Fibroblast of skin of scalp (primary cell): ENCODE measurements at regions not wholly inside any gene's neighbourhood (a gene's known extent, or its start where the extent isn't known, plus 50 kb on each side); places are given as distances from the start of the nearest gene placed in this dataset.

Source experiments
- DNase-seq: peaks from one replicate; pipeline ENCODE4 v3.0.0-alpha.2; 2013

GRCh38 chr10:130776724-130777123 lies 534.8 kb downstream of the TCERG1L start:
- no peak for DNase-seq

GRCh38 chr10:130777507-130778165 lies 533.9 kb downstream of the TCERG1L start:
- no peak for DNase-seq

DNA sequence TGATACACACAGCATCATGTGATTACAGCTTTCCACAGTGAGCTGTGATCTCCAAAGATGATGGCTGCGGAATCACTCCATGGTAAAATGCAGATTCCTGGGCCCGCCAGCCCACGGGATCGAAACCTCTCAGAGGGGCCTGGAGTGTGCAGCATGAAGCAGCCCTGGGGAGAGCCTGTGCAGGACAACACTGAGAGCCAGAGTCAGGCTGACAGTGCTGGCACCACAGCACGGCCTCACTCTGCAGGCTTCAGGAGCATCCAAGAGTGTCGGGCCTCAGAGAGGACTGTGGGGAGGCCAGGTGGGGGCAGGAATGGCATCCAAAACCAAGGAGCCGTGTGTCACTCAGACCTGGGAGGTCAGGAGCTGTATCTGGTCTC lies 533.4 kb downstream of the TCERG1L start:
- DNase-seq, result no peak

DNA sequence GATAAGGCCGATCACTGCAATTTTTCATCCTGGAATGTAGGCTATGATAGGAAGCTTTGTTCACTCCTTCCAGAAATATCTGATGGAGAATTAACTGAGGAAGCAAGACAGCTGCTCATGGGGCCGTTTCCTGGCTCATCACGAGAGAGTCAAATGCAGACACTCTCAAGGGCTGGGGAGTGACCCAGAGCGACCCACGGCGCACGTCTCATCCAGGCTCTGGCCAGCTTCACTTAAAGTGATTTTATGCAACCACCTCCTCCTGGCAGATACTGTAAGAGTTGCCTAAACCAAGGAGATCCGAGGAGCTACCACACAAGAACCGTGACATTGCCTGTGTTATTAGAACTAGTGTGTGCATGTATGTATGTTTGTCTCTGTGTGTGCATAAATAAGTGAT lies 530.8 kb downstream of the TCERG1L start:
- no peak for DNase-seq

- no peak for DNase-seq
These were observed 530.3 kb downstream of the TCERG1L start for GRCh38 chr10:130781206-130781605.

DNA sequence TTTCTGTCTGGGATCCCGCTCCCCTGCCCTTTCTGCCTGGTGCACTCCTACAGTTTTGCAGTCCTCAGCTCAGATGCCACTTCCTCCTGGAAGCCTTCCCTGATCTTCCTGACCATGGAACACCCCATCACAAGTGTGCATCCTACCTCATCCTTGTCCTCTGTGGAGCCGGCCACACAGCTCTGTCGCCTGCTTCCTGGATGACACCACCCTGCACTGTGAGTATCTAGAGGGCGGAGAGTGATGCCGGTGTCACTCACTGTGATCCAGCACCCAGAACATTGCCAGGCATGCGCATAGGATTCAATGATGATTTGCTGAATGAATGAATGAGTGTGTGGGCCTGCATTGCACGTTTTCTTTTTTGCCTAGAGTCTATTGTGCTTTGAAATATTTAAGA lies 529.9 kb downstream of the TCERG1L start:
- no peak for DNase-seq

- DNase-seq, result no peak
These were observed 529.1 kb downstream of the TCERG1L start for GRCh38 chr10:130782467-130782866.

GRCh38 chr10:130784326-130784725 lies 527.2 kb downstream of the TCERG1L start:
- no peak for DNase-seq

GRCh38 chr10:130786365-130786966 lies 525.1 kb downstream of the TCERG1L start:
- no peak for DNase-seq

DNA sequence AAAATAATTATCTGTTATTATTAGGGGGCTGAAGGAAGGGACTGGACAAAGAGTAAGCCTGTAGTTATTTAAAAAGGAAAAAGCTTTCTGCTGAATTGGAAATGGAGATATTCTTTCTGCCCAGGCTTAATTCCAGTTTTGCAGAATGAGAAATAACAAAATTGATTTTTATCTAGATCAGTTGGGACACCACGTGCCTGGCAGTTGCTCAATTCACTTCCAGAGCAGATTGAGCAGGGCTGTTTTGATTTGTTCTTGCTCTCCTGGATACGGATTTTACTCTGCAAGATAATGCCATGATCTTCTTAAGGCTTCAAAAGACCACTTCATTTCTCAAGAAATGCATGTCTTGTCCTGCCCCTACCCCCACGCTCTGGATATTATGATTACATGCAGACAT lies 524.3 kb downstream of the TCERG1L start:
- DNase-seq, result no peak

- DNase-seq, result no peak
These were observed 523.7 kb downstream of the TCERG1L start for GRCh38 chr10:130787821-130788220.

- no peak for DNase-seq
These were observed 521.2 kb downstream of the TCERG1L start for GRCh38 chr10:130790339-130790738.

DNA sequence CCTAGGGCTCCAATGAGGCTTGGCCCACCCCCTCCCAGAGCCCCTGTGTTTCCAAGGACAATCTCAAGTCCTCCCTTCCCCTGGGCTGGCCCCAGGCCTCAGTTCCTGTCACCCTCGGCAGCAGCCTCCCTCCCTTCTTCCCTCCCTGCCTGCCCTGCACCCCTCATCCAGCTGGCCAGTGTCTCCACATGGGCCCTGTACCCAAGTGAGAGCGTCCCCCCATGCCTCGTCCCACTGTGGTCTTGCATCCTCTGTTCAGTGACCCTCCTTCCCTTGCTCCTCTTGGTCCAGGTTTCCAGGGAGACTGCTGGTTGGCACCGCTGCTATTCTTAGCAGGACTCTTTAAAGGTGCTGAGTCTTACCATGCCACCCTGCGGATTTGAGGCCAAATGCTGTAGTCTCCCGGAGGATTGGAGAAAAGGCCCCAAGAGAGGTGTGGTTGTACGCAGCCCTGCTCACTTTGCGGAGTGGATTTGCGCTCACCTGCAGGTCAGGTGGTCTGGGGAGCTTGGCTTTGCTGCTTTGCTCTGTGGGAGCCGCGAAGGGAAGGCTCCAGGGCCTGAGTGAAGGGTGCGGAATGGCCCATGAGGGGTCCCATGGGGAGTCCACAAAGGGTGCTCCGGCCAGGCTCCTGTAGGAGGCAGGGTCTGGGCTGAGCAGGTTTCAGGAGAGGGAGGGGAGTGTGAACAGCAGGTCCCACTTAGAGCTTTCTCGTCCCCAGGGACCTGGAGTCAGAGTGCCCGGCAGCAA lies 519.2 kb downstream of the TCERG1L start:
- no peak for DNase-seq

- no peak for DNase-seq
These were observed 515.7 kb downstream of the TCERG1L start for GRCh38 chr10:130795819-130796218.

- DNase-seq, result no peak
These were observed 512.0 kb downstream of the TCERG1L start for GRCh38 chr10:130799532-130799931.

DNA sequence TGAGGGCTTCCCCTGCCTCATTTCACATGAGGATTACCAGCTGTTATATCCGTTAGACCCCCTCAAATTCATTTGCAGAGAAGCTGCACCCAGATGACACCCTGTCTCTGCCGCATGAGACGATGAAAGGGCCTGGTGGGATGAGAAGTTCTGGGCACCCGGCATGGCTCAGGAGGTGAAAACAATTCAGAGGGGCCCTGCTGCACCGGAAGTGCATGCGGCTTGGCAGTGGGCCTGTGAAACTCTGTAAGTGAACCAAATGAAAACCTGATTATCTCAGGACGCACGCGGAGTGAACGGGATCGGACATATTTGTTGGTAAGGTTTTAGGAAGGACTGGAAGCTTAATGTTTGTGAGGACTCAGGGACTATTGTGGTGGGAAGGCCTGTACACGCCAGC lies 511.2 kb downstream of the TCERG1L start:
- no peak for DNase-seq

- DNase-seq, result no peak
These were observed 510.2 kb downstream of the TCERG1L start for GRCh38 chr10:130801276-130801675.

- DNase-seq, result no peak
These were observed 509.7 kb downstream of the TCERG1L start for GRCh38 chr10:130801784-130802183.

- DNase-seq, result no peak
These were observed 509.2 kb downstream of the TCERG1L start for GRCh38 chr10:130802301-130802700.

- no peak for DNase-seq
These were observed 507.2 kb downstream of the TCERG1L start for GRCh38 chr10:130804281-130804680.

GRCh38 chr10:130804778-130805634 lies 506.5 kb downstream of the TCERG1L start:
- DNase-seq, result no peak

- no peak for DNase-seq
These were observed 505.9 kb downstream of the TCERG1L start for GRCh38 chr10:130805635-130806030.

DNA sequence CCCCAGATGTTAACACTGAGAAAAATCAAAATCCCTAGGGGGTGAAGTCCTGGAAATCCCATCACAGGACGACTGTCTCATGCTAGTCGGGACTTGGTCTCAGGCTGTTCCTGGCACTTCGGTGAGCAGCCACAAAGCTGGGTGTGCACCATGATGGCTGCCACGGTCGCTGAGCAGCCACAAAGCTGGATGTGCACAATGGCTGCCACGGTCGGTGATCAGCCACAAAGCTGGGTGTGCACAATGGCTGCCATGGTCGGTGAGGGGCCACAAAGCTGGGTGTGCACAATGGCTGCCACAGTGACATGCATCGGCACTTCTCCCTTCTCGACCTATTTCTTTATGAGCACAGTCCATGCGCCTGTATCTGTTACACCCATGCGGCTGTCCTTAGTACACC lies 505.1 kb downstream of the TCERG1L start:
- DNase-seq, result no peak
